ENCODE measurements at regions not wholly inside any gene's neighbourhood (a gene's known extent, or its start where the extent isn't known, plus 50 kb on each side); places are given as distances from the start of the nearest gene placed in this dataset.

GRCh38 chr1:117284399-117285215, 73.9 kb upstream of the VTCN1 start:
- Histone ChIP-seq H3K4me3 (ENCODE audit: low read length in 3 of 3) (no peak overlapping the region), H3K27me3 (ENCODE audit: control insufficient read depth, insufficient read depth, low read length) (no peaks in the 10 kb centered on the region), H3K27ac (ENCODE audit: low read depth in 2 of 2, low read length in 2 of 2) (no peak overlapping the region), H3K4me1 (ENCODE audit: control insufficient read depth in 2 of 3, insufficient read depth in 2 of 3, low read depth in 1 of 3, low read length in 3 of 3) (no peaks in the 10 kb centered on the region), H3K9me3 (ENCODE audit: control insufficient read depth in 2 of 3, insufficient read depth in 1 of 3, low read length in 3 of 3) (no peaks in the 10 kb centered on the region), H3K9ac (ENCODE audit: low read length in 3 of 3) (no peak overlapping the region), H3K36me3 (ENCODE audit: control insufficient read depth in 2 of 3, insufficient read depth in 3 of 3, low read length in 3 of 3) (no peaks in the 10 kb centered on the region)
- TF ChIP-seq, protein P1, sequence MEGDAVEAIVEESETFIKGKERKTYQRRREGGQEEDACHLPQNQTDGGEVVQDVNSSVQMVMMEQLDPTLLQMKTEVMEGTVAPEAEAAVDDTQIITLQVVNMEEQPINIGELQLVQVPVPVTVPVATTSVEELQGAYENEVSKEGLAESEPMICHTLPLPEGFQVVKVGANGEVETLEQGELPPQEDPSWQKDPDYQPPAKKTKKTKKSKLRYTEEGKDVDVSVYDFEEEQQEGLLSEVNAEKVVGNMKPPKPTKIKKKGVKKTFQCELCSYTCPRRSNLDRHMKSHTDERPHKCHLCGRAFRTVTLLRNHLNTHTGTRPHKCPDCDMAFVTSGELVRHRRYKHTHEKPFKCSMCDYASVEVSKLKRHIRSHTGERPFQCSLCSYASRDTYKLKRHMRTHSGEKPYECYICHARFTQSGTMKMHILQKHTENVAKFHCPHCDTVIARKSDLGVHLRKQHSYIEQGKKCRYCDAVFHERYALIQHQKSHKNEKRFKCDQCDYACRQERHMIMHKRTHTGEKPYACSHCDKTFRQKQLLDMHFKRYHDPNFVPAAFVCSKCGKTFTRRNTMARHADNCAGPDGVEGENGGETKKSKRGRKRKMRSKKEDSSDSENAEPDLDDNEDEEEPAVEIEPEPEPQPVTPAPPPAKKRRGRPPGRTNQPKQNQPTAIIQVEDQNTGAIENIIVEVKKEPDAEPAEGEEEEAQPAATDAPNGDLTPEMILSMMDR (IDR thresholded peaks at IDR 0.05; ENCODE audit: borderline replicate concordance, extremely low read depth, insufficient read depth), result peak; percentile 61
- intact Hi-C loops (cut with DNase I), result loop anchor here (10.0 kb wide), 1 partner anchor 220 kb away; the partner anchor contains the start of gene TTF2
- FAIRE-seq (peak; percentile 55), DNase-seq (peak in 3 of 5 donors; percentile 27 to 87 (median 77))

GRCh38 chr1:117278531-117278930, 67.8 kb upstream of the VTCN1 start:
- intact Hi-C loops (cut with DNase I), result no loop called here
- no peaks in the 10 kb centered on the region for H3K27me3 ChIP-seq (ENCODE audit: control insufficient read depth, insufficient read depth, low read length)

GRCh38 chr1:117275055-117275454, 64.3 kb upstream of the VTCN1 start:
- Histone ChIP-seq H3K36me3 (ENCODE audit: control insufficient read depth in 2 of 3, insufficient read depth in 3 of 3, low read length in 3 of 3) (no peaks in the 10 kb centered on the region), H3K4me3 (ENCODE audit: low read length in 3 of 3) (no peak overlapping the region), H3K27ac (ENCODE audit: low read depth in 2 of 2, low read length in 2 of 2) (no peak overlapping the region), H3K4me1 (ENCODE audit: control insufficient read depth in 2 of 3, insufficient read depth in 2 of 3, low read depth in 1 of 3, low read length in 3 of 3) (peaks cover 0 to 9% (median 0%) of the 10 kb centered on the region in 3 donors), H3K9me3 (ENCODE audit: control insufficient read depth in 2 of 3, insufficient read depth in 1 of 3, low read length in 3 of 3) (no peaks in the 10 kb centered on the region), H3K9ac (ENCODE audit: low read length in 3 of 3) (no peak overlapping the region), H3K27me3 (ENCODE audit: control insufficient read depth, insufficient read depth, low read length) (no peaks in the 10 kb centered on the region)
- DNase-seq (no peak), FAIRE-seq (no peak)
- TF ChIP-seq, protein P1 (IDR thresholded peaks at IDR 0.05; ENCODE audit: borderline replicate concordance, extremely low read depth, insufficient read depth), result no peak
- intact Hi-C loops (cut with DNase I), result no loop called here

More at GRCh38 chr1:117278531-117278930, 67.8 kb upstream of the VTCN1 start:
- H3K9ac ChIP-seq (ENCODE audit: low read length in 3 of 3), result no peak overlapping the region
- FAIRE-seq, result no peak
- no peak for DNase-seq
- H3K27ac ChIP-seq (ENCODE audit: low read depth in 2 of 2, low read length in 2 of 2), result no peak overlapping the region
- H3K4me3 ChIP-seq (ENCODE audit: low read length in 3 of 3), result no peak overlapping the region
- TF ChIP-seq, protein P1 (IDR thresholded peaks at IDR 0.05; ENCODE audit: borderline replicate concordance, extremely low read depth, insufficient read depth), result no peak
- H3K9me3 ChIP-seq (ENCODE audit: control insufficient read depth in 2 of 3, insufficient read depth in 1 of 3, low read length in 3 of 3), result no peaks in the 10 kb centered on the region
- H3K36me3 ChIP-seq (ENCODE audit: control insufficient read depth in 2 of 3, insufficient read depth in 3 of 3, low read length in 3 of 3), result no peaks in the 10 kb centered on the region
- H3K4me1 ChIP-seq (ENCODE audit: control insufficient read depth in 2 of 3, insufficient read depth in 2 of 3, low read depth in 1 of 3, low read length in 3 of 3), result no peaks in the 10 kb centered on the region
